Activated B cell treated with CpG ODN at 0.5 μM for 24 hours (primary cell): ENCODE measurements at regions not wholly inside any gene's neighbourhood (a gene's known extent, or its start where the extent isn't known, plus 50 kb on each side); places are given as distances from the start of the nearest gene placed in this dataset.

Experiments used
- ATAC-seq: fragments of 200-7000 bp; cut with Tn5 transposase; one replicate; pipeline ENCODE4 v1.10.0; 2021; ENCODE audit warnings: low read depth, mild to moderate bottlenecking, moderate library complexity
- CTCF ChIA-PET: fragments of 350-600 bp; sonication (Branson Sonifier 250); formaldehyde crosslinking; loops from one replicate; lab custom pipeline; 2021; ENCODE audit warnings: antibody characterized with exemption; lab: Charles Lee
- POLR2A ChIA-PET: fragments of 350-600 bp; sonication (Branson Sonifier 250); formaldehyde crosslinking; loops from one replicate; lab custom pipeline; 2021; ENCODE audit warnings: antibody characterized with exemption; lab: Charles Lee
- DNase-seq: peaks from one replicate; pipeline ENCODE4 v3.0.0; 2022
- H3K27ac Mint-ChIP-seq: one replicate; pipeline ENCODE4 v1.8.0; 2020; ENCODE audit warnings: mixed read lengths
- H3K27me3 Mint-ChIP-seq: one replicate; pipeline ENCODE4 v1.8.0; 2021; ENCODE audit warnings: mixed read lengths
- H3K36me3 Mint-ChIP-seq: one replicate; pipeline ENCODE4 v1.8.0; 2021; ENCODE audit warnings: low read depth, mixed read lengths
- H3K4me1 Mint-ChIP-seq: one replicate; pipeline ENCODE4 v1.8.0; 2021; ENCODE audit warnings: mixed read lengths
- H3K4me3 Mint-ChIP-seq: one replicate; pipeline ENCODE4 v1.8.0; 2020; ENCODE audit warnings: mild to moderate bottlenecking, mixed read lengths
- H3K9me3 Mint-ChIP-seq: one replicate; pipeline ENCODE4 v1.8.0; 2020; ENCODE audit warnings: mixed read lengths
- CTCF ChIP-seq: fragments of 200-600 bp; IDR thresholded peaks from one replicate; pipeline ENCODE4 v1.8.0; 2022; ENCODE audit warnings: antibody characterized with exemption, mild to moderate bottlenecking
- intact Hi-C: fragments of 100-400 bp; cut with micrococcal nuclease; formaldehyde crosslinking; loops from one replicate; pipeline ENCODE4 v1.15.1; 2024

- no peak overlapping the region for H3K4me3 Mint-ChIP-seq
- no peaks in the 10 kb centered on the region for H3K9me3 Mint-ChIP-seq
- intact Hi-C loops, result no loop called here
- DNase-seq (no peak), ATAC-seq (no peak)
- H3K27ac Mint-ChIP-seq, result no peak overlapping the region
- H3K4me1 Mint-ChIP-seq, result no peaks in the 10 kb centered on the region
- TF ChIP-seq CTCF, result no peak
- no peaks in the 10 kb centered on the region for H3K36me3 Mint-ChIP-seq
- CTCF ChIA-PET, result no interaction called here
- POLR2A ChIA-PET, result no interaction called here
- peaks cover 7% of the 10 kb centered on the region for H3K27me3 Mint-ChIP-seq
Measured at GRCh38 chr6:105568751-105569150, 165.9 kb upstream of the PREP start.

- CTCF ChIA-PET, result no interaction called here
- intact Hi-C loops, result no loop called here
- Mint-ChIP-seq H3K9me3 (no peaks in the 10 kb centered on the region), H3K27ac (no peak overlapping the region), H3K4me1 (no peaks in the 10 kb centered on the region), H3K27me3 (peaks cover 6% of the 10 kb centered on the region), H3K4me3 (no peak overlapping the region), H3K36me3 (no peaks in the 10 kb centered on the region)
- POLR2A ChIA-PET, result no interaction called here
- ATAC-seq, result no peak
- no peak for TF ChIP-seq CTCF
- no peak for DNase-seq
Measured at GRCh38 chr6:105568142-105568541, 165.3 kb upstream of the PREP start.

- Mint-ChIP-seq H3K27ac (no peak overlapping the region), H3K4me3 (no peak overlapping the region), H3K36me3 (no peaks in the 10 kb centered on the region), H3K4me1 (no peaks in the 10 kb centered on the region), H3K27me3 (peaks cover 6% of the 10 kb centered on the region), H3K9me3 (peaks cover 6% of the 10 kb centered on the region)
- ATAC-seq (no peak), DNase-seq (no peak)
- ChIA-PET CTCF (no interaction called here), POLR2A (no interaction called here)
- intact Hi-C loops, result no loop called here
- TF ChIP-seq CTCF, result no peak
Measured at GRCh38 chr6:105567140-105567539, 164.3 kb upstream of the PREP start.

- DNase-seq (no peak), ATAC-seq (no peak)
- intact Hi-C loops, result no loop called here
- ChIA-PET POLR2A (no interaction called here), CTCF (no interaction called here)
- H3K36me3 Mint-ChIP-seq, result no peaks in the 10 kb centered on the region
- H3K9me3 Mint-ChIP-seq, result peaks cover 6% of the 10 kb centered on the region
- H3K27ac Mint-ChIP-seq, result no peak overlapping the region
- peaks cover 6% of the 10 kb centered on the region for H3K27me3 Mint-ChIP-seq
- no peak overlapping the region for H3K4me3 Mint-ChIP-seq
- no peaks in the 10 kb centered on the region for H3K4me1 Mint-ChIP-seq
- no peak for TF ChIP-seq CTCF
Measured at GRCh38 chr6:105566503-105566902, 163.6 kb upstream of the PREP start.

- H3K27ac Mint-ChIP-seq, result no peak overlapping the region
- H3K4me1 Mint-ChIP-seq, result no peaks in the 10 kb centered on the region
- no peak for TF ChIP-seq CTCF
Measured at GRCh38 chr6:105564121-105564902, 161.4 kb upstream of the PREP start.

More at GRCh38 chr6:105564121-105564902, 161.4 kb upstream of the PREP start:
- Mint-ChIP-seq H3K36me3 (no peaks in the 10 kb centered on the region), H3K4me3 (no peak overlapping the region), H3K9me3 (peaks cover 6% of the 10 kb centered on the region), H3K27me3 (peaks cover 2% of the 10 kb centered on the region)
- ATAC-seq, result no peak
- no peak for DNase-seq
- intact Hi-C loops, result no loop called here
- POLR2A ChIA-PET, result no interaction called here
- CTCF ChIA-PET, result no interaction called here
